SU-DHL-6 (cell line): ENCODE measurements at regions not wholly inside any gene's neighbourhood (a gene's known extent, or its start where the extent isn't known, plus 50 kb on each side); places are given as distances from the start of the nearest gene placed in this dataset.
"Not testable (repeated sequence)": the region's sequence is repeated elsewhere in the genome, so short reads cannot be mapped to it uniquely, and the experiment has no call there.

ENCODE experiments used
- EZH2phosphoT487 ChIP-seq: fragments of 200-600 bp; sonication (generic), shearing (Covaris generic); conservative IDR thresholded peaks from 2 replicates; pipeline ENCODE4 v1.6.1; 2018; ENCODE audit warnings: mild to moderate bottlenecking, antibody characterized with exemption, low read length, moderate library complexity, mixed read lengths
- TF ChIP-seq, protein P1 (sequence below): fragments of 200-600 bp; sonication (generic); IDR thresholded peaks from one replicate; pipeline ENCODE4 v1.5.1; 2017; ENCODE audit warnings: antibody characterized with exemption, mild to moderate bottlenecking, low read length, moderate library complexity; ENCODE audit not compliant: insufficient read depth, poor library complexity, severe bottlenecking

DNA sequence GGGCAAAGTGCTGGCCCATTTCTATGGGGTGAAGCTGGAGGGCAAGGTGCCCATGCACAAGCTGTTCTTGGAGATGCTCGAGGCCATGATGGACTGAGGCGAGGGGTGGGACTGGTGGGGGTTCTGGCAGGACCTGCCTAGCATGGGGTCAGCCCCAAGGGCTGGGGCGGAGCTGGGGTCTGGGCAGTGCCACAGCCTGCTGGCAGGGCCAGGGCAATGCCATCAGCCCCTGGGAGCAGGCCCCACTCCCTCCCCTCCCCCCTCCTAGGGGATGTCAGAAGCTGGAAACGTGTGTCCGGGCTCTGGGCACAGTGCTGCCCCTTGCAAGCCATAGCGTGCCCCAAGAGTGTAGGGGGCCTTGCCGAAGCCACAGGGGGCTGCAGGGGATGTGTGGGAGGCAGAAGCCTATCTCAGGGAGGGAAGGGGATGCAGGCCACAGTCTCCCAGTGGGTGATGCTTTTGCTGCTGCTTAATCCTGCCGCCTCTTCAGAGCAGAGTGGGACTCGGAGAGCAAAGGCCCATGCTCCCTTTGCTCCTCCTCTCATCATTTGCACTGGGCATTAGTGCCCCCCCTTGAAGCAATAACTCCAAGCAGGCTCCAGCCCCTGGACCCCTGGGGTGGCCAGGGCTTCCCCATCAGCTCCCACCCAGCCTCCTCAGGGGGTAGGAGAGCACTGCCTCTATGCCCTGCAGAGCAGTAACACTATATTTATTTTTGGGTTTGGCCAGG is 85.2 kb downstream of the MRPL57 start:
- TF ChIP-seq, protein P1, sequence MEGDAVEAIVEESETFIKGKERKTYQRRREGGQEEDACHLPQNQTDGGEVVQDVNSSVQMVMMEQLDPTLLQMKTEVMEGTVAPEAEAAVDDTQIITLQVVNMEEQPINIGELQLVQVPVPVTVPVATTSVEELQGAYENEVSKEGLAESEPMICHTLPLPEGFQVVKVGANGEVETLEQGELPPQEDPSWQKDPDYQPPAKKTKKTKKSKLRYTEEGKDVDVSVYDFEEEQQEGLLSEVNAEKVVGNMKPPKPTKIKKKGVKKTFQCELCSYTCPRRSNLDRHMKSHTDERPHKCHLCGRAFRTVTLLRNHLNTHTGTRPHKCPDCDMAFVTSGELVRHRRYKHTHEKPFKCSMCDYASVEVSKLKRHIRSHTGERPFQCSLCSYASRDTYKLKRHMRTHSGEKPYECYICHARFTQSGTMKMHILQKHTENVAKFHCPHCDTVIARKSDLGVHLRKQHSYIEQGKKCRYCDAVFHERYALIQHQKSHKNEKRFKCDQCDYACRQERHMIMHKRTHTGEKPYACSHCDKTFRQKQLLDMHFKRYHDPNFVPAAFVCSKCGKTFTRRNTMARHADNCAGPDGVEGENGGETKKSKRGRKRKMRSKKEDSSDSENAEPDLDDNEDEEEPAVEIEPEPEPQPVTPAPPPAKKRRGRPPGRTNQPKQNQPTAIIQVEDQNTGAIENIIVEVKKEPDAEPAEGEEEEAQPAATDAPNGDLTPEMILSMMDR = not testable (repeated sequence)
- not testable (repeated sequence) for TF ChIP-seq EZH2phosphoT487
